ENCODE measurements at regions not wholly inside any gene's neighbourhood (a gene's known extent, or its start where the extent isn't known, plus 50 kb on each side); places are given as distances from the start of the nearest gene placed in this dataset.
"Not testable (repeated sequence)": the region's sequence is repeated elsewhere in the genome, so short reads cannot be mapped to it uniquely, and the experiment has no call there.

GRCh38 chr13:54131433-54131832 lies 1102.8 kb downstream of the OLFM4 start:
- H4K20me1 ChIP-seq (replicated peaks in 1 of 2; ENCODE audit: control insufficient read depth in 1 of 2, insufficient read depth in 2 of 2, low read length in 2 of 2); H2BK20ac ChIP-seq (ENCODE audit: low read length); H3K18ac ChIP-seq (ENCODE audit: extremely low read depth, low read length); H2BK15ac ChIP-seq (ENCODE audit: low read length); H2AK5ac ChIP-seq (ENCODE audit: low read depth, low read length); H3K4ac ChIP-seq (replicated peaks; ENCODE audit: insufficient read length, low read depth, low read length); H4K8ac ChIP-seq (ENCODE audit: extremely low read depth, insufficient read depth, low read length); H3K36me3 ChIP-seq (ENCODE audit: control insufficient read depth in 2 of 4, insufficient read depth in 4 of 4, low read length in 3 of 4); H3K79me2 ChIP-seq (ENCODE audit: control insufficient read depth in 1 of 2, insufficient read depth in 2 of 2, low read length in 2 of 2); H3K79me1 ChIP-seq (ENCODE audit: low read depth, low read length); FAIRE-seq; H3K4me1 ChIP-seq (replicated peaks in 1 of 4; ENCODE audit: control insufficient read depth in 3 of 4, insufficient read depth in 4 of 4, low read length in 3 of 4); H3K23ac ChIP-seq (ENCODE audit: insufficient read length); H2AFZ ChIP-seq (ENCODE audit: low read length); CTCF ChIA-PET (ENCODE audit: partially characterized antibody); H2BK12ac ChIP-seq (ENCODE audit: low read depth, low read length); H4K5ac ChIP-seq (ENCODE audit: insufficient read length, low read depth, low read length); DNase-seq (ENCODE audit: low read depth in 1 of 2, low spot score in 2 of 2); H3K9ac ChIP-seq (replicated peaks in 1 of 4; ENCODE audit: extremely low read depth in 1 of 4, low read depth in 3 of 4, low read length in 3 of 4); H3K14ac ChIP-seq (ENCODE audit: insufficient read length); H4K91ac ChIP-seq (replicated peaks; ENCODE audit: insufficient read length, low read length); H3K23me2 ChIP-seq (ENCODE audit: low read depth, low read length); H3K27ac ChIP-seq (ENCODE audit: low read depth, low read length); H3K9me3 ChIP-seq (ENCODE audit: insufficient read depth in 2 of 2, low read depth in 1 of 2, low read length in 1 of 2); H2BK120ac ChIP-seq (replicated peaks; ENCODE audit: low read depth, low read length); H3K27me3 ChIP-seq (replicated peaks in 1 of 4; ENCODE audit: control insufficient read depth in 3 of 4, extremely low read depth in 1 of 4, insufficient read depth in 3 of 4, low read length in 3 of 4); H3K56ac ChIP-seq (replicated peaks; ENCODE audit: insufficient read length, low read depth, low read length): not testable (repeated sequence)
- peak overlapping the region in 1 of 4 experiments; percentile 34; a peak in 2 of 8 replicates for H3K4me3 ChIP-seq (ENCODE audit: extremely low read depth in 1 of 4, insufficient read depth in 2 of 4, low read depth in 3 of 4, low read length in 4 of 4)
- POLR2A ChIA-PET (ENCODE audit: partially characterized antibody) = interaction anchor here (0.8 kb wide), 1 partner anchor 12 kb away, joined by 3 read pairs; no protein-coding TSS in a partner anchor
- H2BK5ac ChIP-seq (ENCODE audit: low read depth, low read length) = 0 out of 2 replicates have a peak overlapping the region, but pooled peaks have one; percentile 52
- WGBS, 2 experiments (ENCODE audit: extremely low coverage in 1 of 2, insufficient coverage in 1 of 2, insufficient read length in 1 of 2, insufficient replicate concordance in 2 of 2, low coverage in 1 of 2, low lambda C conversion rate in 2 of 2, missing lambda C conversion rate in 1 of 2) = 77% methylated on average over 3 of the region's 3 CpGs; no CpG with 5 or more reads in 1 of the 2 experiments
- H3K4me2 ChIP-seq (ENCODE audit: insufficient read depth in 1 of 2, low read depth in 2 of 2, low read length in 2 of 2) = peak overlapping the region in 1 of 2 experiments; percentile 74; a peak in 2 of 4 replicates

DNA sequence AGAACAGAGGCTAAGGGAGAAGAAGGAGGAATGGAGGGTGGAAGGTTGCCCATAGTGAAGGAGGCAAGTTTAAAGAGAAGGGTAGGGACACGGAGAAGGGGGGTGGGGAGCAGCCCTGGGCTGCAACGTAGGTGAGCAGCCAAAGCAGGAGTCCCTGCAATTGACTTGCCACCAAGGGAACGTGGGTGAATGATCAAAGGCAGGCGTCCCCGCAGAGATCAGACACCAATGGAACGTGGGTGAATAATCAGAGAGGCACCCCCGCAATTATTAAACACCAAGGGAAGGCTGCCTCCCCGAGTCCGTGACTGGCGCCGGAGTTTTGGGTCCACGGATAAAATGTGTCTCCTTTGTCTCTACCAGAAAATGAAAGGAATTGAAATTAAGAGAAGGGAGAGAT lies 1103.5 kb downstream of the OLFM4 start:
- H3K27ac ChIP-seq (ENCODE audit: low read depth, low read length); H2BK12ac ChIP-seq (ENCODE audit: low read depth, low read length); CTCF ChIA-PET (ENCODE audit: partially characterized antibody); H3K9me3 ChIP-seq (ENCODE audit: insufficient read depth in 2 of 2, low read depth in 1 of 2, low read length in 1 of 2); H4K91ac ChIP-seq (replicated peaks; ENCODE audit: insufficient read length, low read length); H2AK5ac ChIP-seq (ENCODE audit: low read depth, low read length); H3K79me2 ChIP-seq (ENCODE audit: control insufficient read depth in 1 of 2, insufficient read depth in 2 of 2, low read length in 2 of 2); H3K9ac ChIP-seq (replicated peaks in 1 of 4; ENCODE audit: extremely low read depth in 1 of 4, low read depth in 3 of 4, low read length in 3 of 4); DNase-seq (ENCODE audit: low read depth in 1 of 2, low spot score in 2 of 2); H2BK20ac ChIP-seq (ENCODE audit: low read length); H4K5ac ChIP-seq (ENCODE audit: insufficient read length, low read depth, low read length); H3K27me3 ChIP-seq (replicated peaks in 1 of 4; ENCODE audit: control insufficient read depth in 3 of 4, extremely low read depth in 1 of 4, insufficient read depth in 3 of 4, low read length in 3 of 4); H3K79me1 ChIP-seq (ENCODE audit: low read depth, low read length); H3K23ac ChIP-seq (ENCODE audit: insufficient read length); H3K4ac ChIP-seq (replicated peaks; ENCODE audit: insufficient read length, low read depth, low read length); H3K4me1 ChIP-seq (replicated peaks in 1 of 4; ENCODE audit: control insufficient read depth in 3 of 4, insufficient read depth in 4 of 4, low read length in 3 of 4); H3K14ac ChIP-seq (ENCODE audit: insufficient read length); H3K23me2 ChIP-seq (ENCODE audit: low read depth, low read length); POLR2A ChIA-PET (ENCODE audit: partially characterized antibody); H4K20me1 ChIP-seq (replicated peaks in 1 of 2; ENCODE audit: control insufficient read depth in 1 of 2, insufficient read depth in 2 of 2, low read length in 2 of 2); FAIRE-seq; H2AFZ ChIP-seq (ENCODE audit: low read length); H4K8ac ChIP-seq (ENCODE audit: extremely low read depth, insufficient read depth, low read length); H3K36me3 ChIP-seq (ENCODE audit: control insufficient read depth in 2 of 4, insufficient read depth in 4 of 4, low read length in 3 of 4); H2BK15ac ChIP-seq (ENCODE audit: low read length); H2BK120ac ChIP-seq (replicated peaks; ENCODE audit: low read depth, low read length); H3K18ac ChIP-seq (ENCODE audit: extremely low read depth, low read length); H3K56ac ChIP-seq (replicated peaks; ENCODE audit: insufficient read length, low read depth, low read length): not testable (repeated sequence)
- H2BK5ac ChIP-seq (ENCODE audit: low read depth, low read length) = peak overlapping the region; percentile 52; the same call in 1 of the 2 replicates
- WGBS, 2 experiments (ENCODE audit: extremely low coverage in 1 of 2, insufficient coverage in 1 of 2, insufficient read length in 1 of 2, insufficient replicate concordance in 2 of 2, low coverage in 1 of 2, low lambda C conversion rate in 2 of 2, missing lambda C conversion rate in 1 of 2) = 87% methylated on average over 12 of the region's 12 CpGs; no CpG with 5 or more reads in 1 of the 2 experiments
- H3K4me3 ChIP-seq (ENCODE audit: extremely low read depth in 1 of 4, insufficient read depth in 2 of 4, low read depth in 3 of 4, low read length in 4 of 4) = peak overlapping the region in 2 of 4 experiments; percentile 32 to 34; a peak in 5 of 8 replicates
- H3K4me2 ChIP-seq (ENCODE audit: insufficient read depth in 1 of 2, low read depth in 2 of 2, low read length in 2 of 2) = peak overlapping the region in 1 of 2 experiments; percentile 74; a peak in 2 of 4 replicates

Measured in H1 (cell line).